GM10248 (cell line): ENCODE measurements at regions not wholly inside any gene's neighbourhood (a gene's known extent, or its start where the extent isn't known, plus 50 kb on each side); places are given as distances from the start of the nearest gene placed in this dataset.

Experiments used
- CTCF ChIA-PET: fragments of 300-600 bp; sonication (Branson Sonifier 250); formaldehyde crosslinking; extraction: SDS; loops from one replicate; lab custom pipeline; 2021; ENCODE audit warnings: antibody characterized with exemption; lab: Yijun Ruan, JAX
- POLR2A ChIA-PET: fragments of 350-650 bp; sonication (Branson Sonifier 250); formaldehyde crosslinking; extraction: SDS; loops from one replicate; lab custom pipeline; 2020; ENCODE audit warnings: antibody characterized with exemption; lab: Yijun Ruan, JAX
- DNase-seq: peaks from one replicate; pipeline ENCODE4 v3.0.0; 2012; ENCODE audit errors: extremely low spot score
- TF ChIP-seq, protein P1 (sequence below): IDR thresholded peaks from 2 replicates; pipeline ENCODE4 v1.5.1; 2012; ENCODE audit warnings: mild to moderate bottlenecking, low read depth; ENCODE audit errors: extremely low read depth, missing control alignments, control extremely low read depth

DNA sequence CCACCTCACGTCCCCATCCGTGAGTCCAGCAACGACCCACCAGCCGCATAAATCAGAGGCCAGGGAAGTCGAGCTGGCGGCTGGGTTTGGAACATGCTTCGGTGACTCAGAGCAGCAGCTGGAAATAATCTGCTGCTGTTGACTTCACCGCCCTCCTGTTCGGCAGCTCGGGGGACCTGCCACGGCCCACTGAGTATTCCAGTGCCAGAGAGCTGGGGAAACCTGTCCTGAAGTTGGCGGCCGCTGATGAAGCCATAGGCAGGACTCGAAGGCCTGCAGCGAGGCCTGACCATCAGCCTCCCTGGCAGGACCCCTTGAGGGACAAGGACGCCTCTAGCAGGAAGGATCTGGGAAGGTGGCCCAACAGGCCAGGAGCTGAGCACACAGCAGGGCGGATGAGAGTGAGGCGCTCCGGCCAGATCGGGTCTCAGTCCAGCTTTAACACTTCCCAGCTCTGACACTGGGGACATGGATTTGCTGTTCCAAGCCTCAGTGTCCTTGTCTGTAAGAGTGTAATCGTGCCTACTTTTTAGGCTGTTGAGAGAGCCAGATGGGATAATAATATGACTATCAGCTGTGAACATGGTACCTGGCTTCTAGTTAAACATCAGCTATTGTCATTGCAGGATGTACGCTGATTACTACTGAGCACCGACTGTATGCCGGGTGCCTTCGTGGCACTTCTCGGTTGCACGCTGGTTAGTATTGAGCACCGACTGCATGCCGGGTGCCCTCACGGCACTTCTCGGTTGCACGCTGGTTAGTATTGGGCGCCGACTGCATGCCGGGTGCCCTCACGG lies 50.4 kb upstream of the CIBAR2 start:
- POLR2A ChIA-PET, result no interaction called here
- TF ChIP-seq, protein P1, sequence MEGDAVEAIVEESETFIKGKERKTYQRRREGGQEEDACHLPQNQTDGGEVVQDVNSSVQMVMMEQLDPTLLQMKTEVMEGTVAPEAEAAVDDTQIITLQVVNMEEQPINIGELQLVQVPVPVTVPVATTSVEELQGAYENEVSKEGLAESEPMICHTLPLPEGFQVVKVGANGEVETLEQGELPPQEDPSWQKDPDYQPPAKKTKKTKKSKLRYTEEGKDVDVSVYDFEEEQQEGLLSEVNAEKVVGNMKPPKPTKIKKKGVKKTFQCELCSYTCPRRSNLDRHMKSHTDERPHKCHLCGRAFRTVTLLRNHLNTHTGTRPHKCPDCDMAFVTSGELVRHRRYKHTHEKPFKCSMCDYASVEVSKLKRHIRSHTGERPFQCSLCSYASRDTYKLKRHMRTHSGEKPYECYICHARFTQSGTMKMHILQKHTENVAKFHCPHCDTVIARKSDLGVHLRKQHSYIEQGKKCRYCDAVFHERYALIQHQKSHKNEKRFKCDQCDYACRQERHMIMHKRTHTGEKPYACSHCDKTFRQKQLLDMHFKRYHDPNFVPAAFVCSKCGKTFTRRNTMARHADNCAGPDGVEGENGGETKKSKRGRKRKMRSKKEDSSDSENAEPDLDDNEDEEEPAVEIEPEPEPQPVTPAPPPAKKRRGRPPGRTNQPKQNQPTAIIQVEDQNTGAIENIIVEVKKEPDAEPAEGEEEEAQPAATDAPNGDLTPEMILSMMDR, result no peak
- no peak for DNase-seq
- CTCF ChIA-PET, result interaction anchor here (0.8 to 2.0 kb wide), 5 partner anchors 9 to 83 kb away, joined by 3 to 6 read pairs (median 3); no protein-coding TSS in a partner anchor

GRCh38 chr16:85163278-85164112 lies 51.2 kb upstream of the CIBAR2 start:
- ChIA-PET POLR2A (no interaction called here), CTCF (interaction anchor here (1.4 to 1.8 kb wide), 3 partner anchors 10 to 82 kb away, joined by 3 read pairs; no protein-coding TSS in a partner anchor)
- no peak for DNase-seq
- TF ChIP-seq, protein P1, result no peak

DNA sequence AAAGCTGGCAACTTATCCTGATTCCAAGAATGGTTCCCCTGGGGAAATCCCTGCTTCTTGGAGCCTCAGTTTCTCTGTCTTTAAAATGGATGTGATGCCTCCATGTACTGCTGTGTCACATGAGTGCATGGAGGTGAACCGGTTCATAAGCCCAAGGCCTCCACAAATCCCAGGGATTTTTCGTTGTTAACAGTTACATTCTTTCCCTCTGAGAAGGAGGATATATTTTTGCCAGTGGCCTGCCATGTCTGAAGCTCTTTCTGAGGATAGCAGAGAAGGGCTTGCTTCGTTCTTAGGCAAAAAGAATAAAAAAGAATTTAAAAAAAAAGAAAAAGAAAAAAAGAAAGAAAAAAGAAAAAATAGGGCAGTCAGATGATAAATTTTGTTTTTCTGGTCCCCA lies 52.2 kb upstream of the CIBAR2 start:
- POLR2A ChIA-PET, result no interaction called here
- TF ChIP-seq, protein P1, result no peak
- no peak for DNase-seq
- CTCF ChIA-PET, result no interaction called here

DNA sequence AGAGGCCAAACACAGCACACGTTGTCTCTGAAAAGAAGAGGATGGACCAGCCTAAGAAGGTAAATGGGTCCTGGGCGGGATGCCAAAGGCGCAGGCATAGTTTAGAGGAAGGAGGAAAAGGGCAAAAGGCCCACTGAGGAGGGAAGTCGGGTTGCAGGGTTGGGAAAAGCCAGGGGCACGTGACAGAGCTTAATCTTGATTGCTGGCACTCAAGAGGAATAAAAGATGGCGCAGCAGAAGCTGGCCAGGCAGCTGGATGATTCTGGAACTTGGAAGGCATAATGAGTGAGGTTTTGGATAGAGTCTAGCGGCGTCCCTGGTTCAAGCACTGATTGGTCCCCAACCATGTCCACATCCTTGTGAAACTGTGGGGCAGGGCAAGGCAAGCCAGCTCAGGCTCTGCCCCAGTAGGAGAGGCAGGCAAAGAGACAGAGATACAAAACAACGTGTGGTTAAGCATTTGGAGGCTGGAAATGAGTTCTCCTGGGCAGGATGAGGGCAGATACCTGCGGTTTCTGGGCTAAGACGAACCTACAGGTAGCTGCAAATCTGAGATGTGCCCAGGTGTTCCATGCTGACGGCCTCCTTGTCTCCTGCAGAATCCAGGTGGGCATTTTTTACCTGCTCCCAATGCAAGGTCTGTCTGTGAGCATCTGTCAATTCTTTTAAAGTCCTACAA lies 52.7 kb upstream of the CIBAR2 start:
- no peak for DNase-seq
- ChIA-PET CTCF (no interaction called here), POLR2A (no interaction called here)
- TF ChIP-seq, protein P1, result no peak

- no peak for DNase-seq
- POLR2A ChIA-PET, result no interaction called here
- CTCF ChIA-PET, result no interaction called here
- TF ChIP-seq, protein P1, result no peak
These were observed 53.5 kb upstream of the CIBAR2 start for GRCh38 chr16:85165781-85166180.

- TF ChIP-seq, protein P1, result no peak
- no peak for DNase-seq
- CTCF ChIA-PET, result no interaction called here
- POLR2A ChIA-PET, result no interaction called here
These were observed 54.0 kb upstream of the CIBAR2 start for GRCh38 chr16:85166281-85166680.
